ENCODE measurements at regions not wholly inside any gene's neighbourhood (a gene's known extent, or its start where the extent isn't known, plus 50 kb on each side); places are given as distances from the start of the nearest gene placed in this dataset.

GRCh38 chr12:16691624-16692023, 85.7 kb upstream of the LMO3 start:
- DNase-seq (ENCODE audit: insufficient read length) (no peak), FAIRE-seq (no peak)
- TF ChIP-seq POLR2AphosphoS5 (IDR thresholded peaks at IDR 0.05; ENCODE audit: low read depth, low read length), result no peak
- no peak for TF ChIP-seq TAF1 (IDR thresholded peaks at IDR 0.05; ENCODE audit: borderline replicate concordance, low read depth, low read length)
- TF ChIP-seq POLR2A (IDR thresholded peaks at IDR 0.05; ENCODE audit: low read depth, low read length), result no peak

- DNase-seq (ENCODE audit: insufficient read length) (no peak), FAIRE-seq (no peak)
- TF ChIP-seq TAF1 (IDR thresholded peaks at IDR 0.05; ENCODE audit: borderline replicate concordance, low read depth, low read length) (no peak), POLR2AphosphoS5 (IDR thresholded peaks at IDR 0.05; ENCODE audit: low read depth, low read length) (no peak), POLR2A (IDR thresholded peaks at IDR 0.05; ENCODE audit: low read depth, low read length) (no peak)
These were observed 82.2 kb upstream of the LMO3 start for GRCh38 chr12:16688200-16688599.

GRCh38 chr12:16685107-16685506, 79.1 kb upstream of the LMO3 start:
- DNase-seq (ENCODE audit: insufficient read length) (no peak), FAIRE-seq (no peak)
- no peak for TF ChIP-seq TAF1 (IDR thresholded peaks at IDR 0.05; ENCODE audit: borderline replicate concordance, low read depth, low read length)

GRCh38 chr12:16681196-16681595, 75.2 kb upstream of the LMO3 start:
- TF ChIP-seq TAF1 (IDR thresholded peaks at IDR 0.05; ENCODE audit: borderline replicate concordance, low read depth, low read length) (no peak), POLR2AphosphoS5 (IDR thresholded peaks at IDR 0.05; ENCODE audit: low read depth, low read length) (no peak), POLR2A (IDR thresholded peaks at IDR 0.05; ENCODE audit: low read depth, low read length) (no peak)
- no peak for FAIRE-seq
- DNase-seq (ENCODE audit: insufficient read length), result no peak

GRCh38 chr12:16675438-16675837, 69.5 kb upstream of the LMO3 start:
- TF ChIP-seq TAF1 (IDR thresholded peaks at IDR 0.05; ENCODE audit: borderline replicate concordance, low read depth, low read length), result no peak
- TF ChIP-seq POLR2A (IDR thresholded peaks at IDR 0.05; ENCODE audit: low read depth, low read length), result no peak
- no peak for TF ChIP-seq POLR2AphosphoS5 (IDR thresholded peaks at IDR 0.05; ENCODE audit: low read depth, low read length)
- no peak for FAIRE-seq
- DNase-seq (ENCODE audit: insufficient read length), result no peak

- FAIRE-seq (no peak), DNase-seq (ENCODE audit: insufficient read length) (no peak)
- TF ChIP-seq TAF1 (IDR thresholded peaks at IDR 0.05; ENCODE audit: borderline replicate concordance, low read depth, low read length) (no peak), POLR2AphosphoS5 (IDR thresholded peaks at IDR 0.05; ENCODE audit: low read depth, low read length) (no peak)
These were observed 68.9 kb upstream of the LMO3 start for GRCh38 chr12:16674885-16675284.

GRCh38 chr12:16670456-16671050, 64.6 kb upstream of the LMO3 start:
- no peak for FAIRE-seq
- no peak for TF ChIP-seq POLR2A (IDR thresholded peaks at IDR 0.05; ENCODE audit: low read depth, low read length)
- no peak for TF ChIP-seq TAF1 (IDR thresholded peaks at IDR 0.05; ENCODE audit: borderline replicate concordance, low read depth, low read length)
- TF ChIP-seq POLR2AphosphoS5 (IDR thresholded peaks at IDR 0.05; ENCODE audit: low read depth, low read length), result no peak
- no peak for DNase-seq (ENCODE audit: insufficient read length)

- TF ChIP-seq POLR2AphosphoS5 (IDR thresholded peaks at IDR 0.05; ENCODE audit: low read depth, low read length) (no peak), TAF1 (IDR thresholded peaks at IDR 0.05; ENCODE audit: borderline replicate concordance, low read depth, low read length) (no peak), POLR2A (IDR thresholded peaks at IDR 0.05; ENCODE audit: low read depth, low read length) (no peak)
- DNase-seq (ENCODE audit: insufficient read length) (no peak), FAIRE-seq (no peak)
These were observed 63.8 kb upstream of the LMO3 start for GRCh38 chr12:16669756-16670155.

- FAIRE-seq (no peak), DNase-seq (ENCODE audit: insufficient read length) (no peak)
- TF ChIP-seq POLR2A (IDR thresholded peaks at IDR 0.05; ENCODE audit: low read depth, low read length) (no peak), TAF1 (IDR thresholded peaks at IDR 0.05; ENCODE audit: borderline replicate concordance, low read depth, low read length) (no peak), POLR2AphosphoS5 (IDR thresholded peaks at IDR 0.05; ENCODE audit: low read depth, low read length) (no peak)
These were observed 62.2 kb upstream of the LMO3 start for GRCh38 chr12:16668198-16668597.

GRCh38 chr12:16658699-16659098, 52.7 kb upstream of the LMO3 start:
- DNase-seq (ENCODE audit: insufficient read length) (no peak), FAIRE-seq (no peak)
- TF ChIP-seq TAF1 (IDR thresholded peaks at IDR 0.05; ENCODE audit: borderline replicate concordance, low read depth, low read length), result no peak
- TF ChIP-seq POLR2AphosphoS5 (IDR thresholded peaks at IDR 0.05; ENCODE audit: low read depth, low read length), result no peak
- TF ChIP-seq POLR2A (IDR thresholded peaks at IDR 0.05; ENCODE audit: low read depth, low read length), result no peak

Measured in GM12892 (cell line).